GM18499 (cell line): ENCODE measurements at regions not wholly inside any gene's neighbourhood (a gene's known extent, or its start where the extent isn't known, plus 50 kb on each side); places are given as distances from the start of the nearest gene placed in this dataset.

Experiments
- ATAC-seq: cut with Tn5 transposase; IDR thresholded peaks from one replicate; pipeline ENCODE4 v1.9.1; 2021; ENCODE audit warnings: moderate number of reproducible peaks; ENCODE audit not compliant: insufficient read depth, unreplicated experiment

DNA sequence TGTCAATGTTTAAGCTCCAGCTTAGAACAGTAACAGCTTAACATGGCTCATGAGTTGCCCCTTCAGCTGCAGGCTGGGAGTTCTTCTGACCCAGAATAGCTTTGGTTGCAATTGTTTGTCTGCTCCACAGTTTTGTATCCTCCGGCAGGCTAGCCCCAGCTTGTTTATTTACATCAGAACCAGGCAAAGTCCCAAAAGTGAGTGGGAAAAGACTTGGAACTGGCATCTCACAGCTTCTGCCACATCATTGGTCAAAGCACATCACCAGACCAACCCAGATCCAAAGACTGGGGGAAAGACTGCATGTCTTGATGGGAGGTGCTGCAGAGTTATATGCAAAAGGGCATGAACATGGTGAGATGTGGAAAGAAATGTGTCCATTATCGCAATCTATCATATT lies 231.2 kb upstream of the CPEB2 start:
- no peak for ATAC-seq

DNA sequence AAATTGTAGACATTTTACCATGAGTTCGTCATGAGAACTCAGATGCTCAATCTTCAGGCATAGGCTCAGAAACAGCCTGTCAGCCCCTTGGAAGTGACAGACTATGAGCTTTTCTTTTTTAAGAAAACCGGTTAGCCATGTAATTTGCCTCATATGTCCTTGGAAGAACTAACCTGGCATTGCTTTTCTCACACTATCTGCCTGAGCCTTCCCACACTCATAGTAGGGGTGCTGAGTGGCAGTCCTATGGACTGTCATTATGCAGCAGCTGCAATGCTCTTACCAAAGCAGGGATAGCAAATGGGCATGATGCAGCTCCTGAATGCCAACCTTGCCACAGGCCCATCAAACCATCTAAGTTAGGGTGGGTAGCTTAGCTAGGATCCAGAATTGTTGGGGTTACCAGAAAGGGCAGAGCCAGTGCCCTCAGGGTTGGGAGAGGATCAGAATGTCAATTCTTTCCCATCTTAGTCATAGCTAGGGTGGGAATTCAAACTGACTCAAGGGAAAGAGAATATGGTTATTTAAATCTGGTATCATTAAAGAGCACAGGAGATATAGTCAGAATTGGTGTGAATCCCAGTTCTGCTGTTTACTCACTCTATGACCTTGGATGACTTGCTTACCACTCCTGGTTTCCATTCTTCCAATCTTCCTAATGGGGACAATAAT lies 230.6 kb upstream of the CPEB2 start:
- no peak for ATAC-seq

DNA sequence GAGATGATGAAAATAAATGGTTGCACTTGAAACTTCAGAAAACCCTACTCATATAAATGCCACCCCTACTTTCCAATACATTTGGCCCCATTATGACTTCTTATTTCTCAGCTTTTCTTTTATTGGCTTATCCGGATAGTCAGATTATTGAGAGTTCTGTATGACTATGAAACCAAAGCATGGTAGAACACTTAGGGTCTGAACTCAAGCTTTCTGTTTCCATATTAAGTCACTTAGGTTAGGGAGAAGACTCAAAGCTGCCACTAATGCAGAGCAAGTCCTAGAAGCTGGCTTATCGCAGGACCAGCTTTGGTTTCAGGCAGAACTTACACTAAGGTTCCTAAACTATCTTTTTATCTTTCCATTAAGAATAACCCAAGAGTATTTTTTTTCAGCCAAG lies 229.9 kb upstream of the CPEB2 start:
- ATAC-seq, result no peak

DNA sequence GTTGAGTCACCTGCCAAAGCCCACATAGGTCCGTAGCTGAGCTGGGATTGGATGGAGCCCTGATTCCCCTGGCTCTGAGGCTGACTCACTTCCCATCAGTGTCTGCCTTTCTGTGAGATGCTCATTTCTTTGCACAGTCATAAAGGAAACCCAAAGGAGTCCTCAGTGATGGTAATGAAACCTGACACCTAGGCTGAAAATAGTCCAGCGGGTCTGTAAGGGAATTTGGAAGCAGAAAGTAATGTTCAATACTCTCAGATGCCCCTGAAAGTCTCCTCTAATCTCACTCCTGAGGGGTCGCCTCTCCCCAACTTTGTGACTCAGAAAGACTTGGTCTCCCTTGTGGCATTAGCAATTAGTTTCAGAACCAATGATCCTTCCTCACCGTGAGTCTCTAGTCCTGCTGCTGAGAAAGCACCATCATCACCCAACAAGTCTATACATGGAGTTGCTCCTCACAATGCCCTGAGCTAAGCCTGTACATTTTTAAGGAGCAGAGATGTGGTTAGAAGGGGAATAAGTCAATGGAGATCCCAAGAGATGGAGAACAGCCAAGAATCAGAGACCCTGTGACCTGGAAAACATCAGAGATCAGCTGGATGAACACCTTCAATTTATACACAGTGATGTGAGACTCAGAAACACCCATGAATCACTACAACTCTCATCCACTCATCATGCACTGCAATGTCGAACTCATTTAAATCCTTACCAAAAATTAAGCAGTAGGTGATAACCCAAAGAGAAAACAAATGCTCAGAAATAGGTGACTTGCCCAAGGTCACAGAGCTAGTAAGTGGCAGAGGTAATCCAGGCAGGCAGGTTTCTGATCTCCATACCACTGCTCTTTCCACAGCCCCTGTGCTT lies 219.0 kb upstream of the CPEB2 start:
- peak; percentile 98 for ATAC-seq

DNA sequence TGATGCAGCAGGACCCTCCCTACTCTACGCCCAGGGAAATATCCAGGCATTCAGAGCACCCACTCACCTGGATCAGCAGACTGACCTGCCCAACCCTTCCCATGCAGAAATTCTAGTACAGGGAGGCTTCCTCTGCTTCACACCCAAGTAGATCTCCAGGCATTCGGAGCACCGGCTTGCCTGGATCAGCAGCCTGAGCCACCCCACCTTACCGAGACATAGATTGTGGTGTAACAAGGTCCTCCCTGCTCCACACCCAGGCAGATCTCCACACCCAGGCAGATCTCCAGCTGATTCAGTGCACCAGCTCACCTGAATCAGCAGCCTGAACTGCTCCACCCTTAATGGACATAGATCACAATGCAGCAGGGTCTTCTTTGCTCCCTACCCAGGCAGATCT lies 215.1 kb upstream of the CPEB2 start:
- no peak for ATAC-seq

DNA sequence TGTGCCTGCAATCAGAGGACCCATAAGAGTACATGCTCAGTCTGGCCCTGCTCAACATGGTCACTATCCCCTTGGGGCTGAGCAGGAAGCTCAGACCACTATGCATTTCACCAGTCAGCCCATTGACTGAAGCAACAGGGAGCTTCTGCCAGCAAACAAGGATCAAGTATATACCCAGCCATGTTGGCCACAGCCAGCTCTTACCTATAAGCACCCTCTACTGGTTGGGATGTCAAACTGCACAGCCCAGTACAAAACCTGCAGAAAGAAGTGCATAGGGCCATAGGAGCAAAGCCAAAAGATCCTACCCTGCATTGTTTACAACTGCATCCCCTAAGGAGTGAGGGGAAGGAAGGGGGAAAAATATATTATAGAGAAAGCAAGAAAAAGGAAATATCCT lies 214.4 kb upstream of the CPEB2 start:
- no peak for ATAC-seq

DNA sequence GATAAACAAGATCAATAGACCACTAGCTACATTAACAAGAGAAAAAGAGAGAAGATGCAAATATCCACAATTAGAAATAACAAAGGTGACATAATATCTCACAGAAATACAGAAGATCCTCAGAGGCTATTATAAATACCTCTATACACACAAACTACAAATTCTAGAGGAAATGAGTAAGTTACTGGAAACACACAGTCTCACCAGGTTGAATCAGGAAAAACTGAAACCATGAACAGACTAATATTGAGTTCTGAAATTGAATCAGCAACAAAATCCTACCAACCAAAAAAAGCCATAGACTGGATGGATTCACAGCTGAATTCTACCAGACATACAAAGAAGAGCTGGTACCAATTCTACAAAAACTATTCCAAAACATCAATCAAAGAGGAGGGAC lies 211.8 kb upstream of the CPEB2 start:
- ATAC-seq, result no peak

DNA sequence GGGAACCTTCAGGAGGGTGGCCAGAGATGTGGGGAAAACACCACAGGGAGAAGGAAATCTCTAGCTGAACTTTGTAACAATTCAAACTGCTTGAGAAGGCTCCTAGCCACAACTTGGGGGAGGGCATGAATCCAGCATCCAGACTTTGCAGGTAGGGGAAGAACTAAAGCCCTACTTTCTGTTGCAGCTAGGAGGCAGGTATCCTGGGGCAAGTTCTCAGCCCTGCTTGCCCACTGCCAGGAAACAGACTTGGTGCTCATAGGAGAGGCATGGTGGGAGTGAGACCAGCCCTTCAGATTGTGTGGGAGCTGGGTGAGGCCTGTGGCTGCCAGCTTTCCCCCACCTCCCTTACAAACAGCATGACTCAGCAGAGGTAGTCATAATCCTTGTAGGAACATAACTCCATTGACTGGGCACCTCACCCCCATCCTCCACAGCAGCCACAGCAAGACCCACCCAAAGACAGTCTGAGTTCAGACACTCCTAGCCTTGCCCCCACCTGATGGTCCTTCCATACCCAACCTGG lies 209.5 kb upstream of the CPEB2 start:
- no peak for ATAC-seq

DNA sequence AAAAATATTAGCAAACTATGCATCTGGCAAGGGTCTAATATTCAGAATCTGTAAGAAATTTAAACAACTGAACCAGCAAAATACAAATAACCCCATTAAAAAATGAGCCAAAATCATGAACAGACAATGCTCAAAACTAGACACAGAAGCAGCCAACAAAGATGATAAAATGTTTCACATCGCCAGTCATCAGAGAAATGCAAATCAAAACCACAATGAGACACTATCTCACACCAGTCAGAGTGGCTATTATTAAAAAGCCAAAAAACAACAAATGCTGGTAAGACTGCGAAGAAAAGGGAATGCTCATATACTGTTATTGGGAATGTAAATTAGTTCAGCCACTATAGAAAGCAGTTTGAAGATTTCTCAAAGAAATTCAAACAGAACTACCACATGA lies 201.3 kb upstream of the CPEB2 start:
- ATAC-seq, result peak; percentile 64

DNA sequence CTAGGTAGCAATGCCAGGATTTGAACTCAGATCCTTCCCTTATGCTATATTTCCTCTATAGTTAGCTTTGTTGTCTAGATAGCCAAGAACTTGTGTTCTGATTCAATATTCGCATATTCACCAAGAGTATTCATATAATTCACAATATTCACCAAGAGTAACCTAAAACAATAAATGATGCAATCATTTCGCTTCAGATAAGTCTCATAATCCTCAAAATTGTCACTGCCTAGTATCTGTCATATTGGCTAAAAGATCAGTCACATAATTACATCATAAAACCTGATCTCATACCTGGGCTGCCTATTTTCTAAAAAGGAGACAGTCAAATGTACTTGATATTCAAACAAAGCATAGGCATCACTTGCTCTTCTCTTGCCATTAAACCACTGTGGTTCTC lies 199.7 kb upstream of the CPEB2 start:
- ATAC-seq, result no peak

DNA sequence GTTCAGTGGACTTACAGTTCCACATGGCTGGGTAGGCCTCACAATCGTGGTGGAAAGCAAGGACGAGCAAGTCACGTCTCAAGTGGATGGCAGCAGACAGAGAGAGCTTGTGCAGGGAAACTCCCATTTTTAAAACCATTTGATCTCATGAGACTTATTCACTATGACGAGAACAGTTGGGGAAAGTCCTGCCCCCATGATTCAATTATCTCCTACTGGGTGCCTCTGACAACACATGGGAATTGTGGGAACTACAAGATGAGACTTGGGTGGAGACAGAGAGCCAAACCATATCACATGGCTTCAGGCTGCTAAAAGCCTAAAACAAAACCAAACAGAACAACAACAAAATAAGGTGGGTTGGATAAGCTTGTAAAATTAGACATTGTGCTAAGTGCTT lies 194.4 kb upstream of the CPEB2 start:
- ATAC-seq, result no peak

DNA sequence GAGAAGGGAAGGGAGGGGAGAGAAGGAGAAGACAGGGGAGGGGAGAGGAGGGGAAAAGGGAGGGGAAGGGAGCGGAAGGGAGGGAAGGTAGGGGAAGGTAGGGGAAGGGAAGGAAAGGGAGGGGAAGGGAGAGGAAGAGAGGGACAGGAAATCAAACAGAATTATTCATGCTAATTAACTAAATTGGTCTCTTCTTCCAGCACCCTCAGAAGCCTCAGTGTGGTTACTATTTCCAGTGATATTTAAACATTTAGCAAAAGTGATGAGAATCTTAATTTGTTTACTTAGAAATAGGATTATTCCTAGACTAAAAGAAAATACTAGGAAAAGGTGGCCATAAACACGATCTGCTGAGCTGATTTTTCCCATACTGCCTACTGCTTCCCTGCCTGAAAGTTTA lies 193.1 kb upstream of the CPEB2 start:
- ATAC-seq, result no peak

DNA sequence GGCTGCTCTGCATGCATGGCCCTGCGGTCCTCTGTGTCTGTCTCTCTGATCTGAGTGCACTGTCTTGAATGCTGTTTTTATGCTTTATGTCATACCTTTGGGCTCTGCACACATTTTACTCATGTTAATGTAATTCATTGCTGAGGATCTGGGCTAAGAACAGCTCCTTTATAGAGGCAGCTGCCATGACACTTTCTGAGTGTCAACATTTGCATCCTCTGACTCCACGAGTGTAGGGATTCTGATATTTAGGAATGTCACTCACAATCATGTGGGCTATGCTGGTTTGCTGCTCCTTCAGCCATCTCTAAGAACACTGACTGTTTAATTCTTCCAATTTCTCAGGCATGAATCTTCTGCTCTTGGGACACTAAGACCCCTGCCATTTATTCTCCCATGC lies 192.2 kb upstream of the CPEB2 start:
- ATAC-seq, result no peak

DNA sequence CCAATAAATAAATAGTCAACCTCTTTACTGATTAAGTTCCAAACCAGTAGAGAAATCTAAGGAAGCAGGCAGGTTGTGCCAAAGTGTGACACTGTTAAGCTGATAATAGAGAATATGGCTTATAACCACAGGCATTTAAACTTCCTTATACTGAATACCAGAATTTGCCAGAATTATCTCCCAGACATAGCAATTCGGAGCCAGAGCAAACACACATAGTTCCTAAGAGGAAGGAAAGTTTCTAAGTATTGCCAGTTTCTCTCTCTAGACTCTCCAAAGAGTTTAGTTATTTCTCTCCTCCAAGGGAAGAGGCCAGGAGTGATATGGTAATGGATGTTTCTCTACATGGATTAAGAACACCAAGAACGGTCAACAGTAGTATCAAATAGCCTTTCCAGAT lies 191.7 kb upstream of the CPEB2 start:
- no peak for ATAC-seq

DNA sequence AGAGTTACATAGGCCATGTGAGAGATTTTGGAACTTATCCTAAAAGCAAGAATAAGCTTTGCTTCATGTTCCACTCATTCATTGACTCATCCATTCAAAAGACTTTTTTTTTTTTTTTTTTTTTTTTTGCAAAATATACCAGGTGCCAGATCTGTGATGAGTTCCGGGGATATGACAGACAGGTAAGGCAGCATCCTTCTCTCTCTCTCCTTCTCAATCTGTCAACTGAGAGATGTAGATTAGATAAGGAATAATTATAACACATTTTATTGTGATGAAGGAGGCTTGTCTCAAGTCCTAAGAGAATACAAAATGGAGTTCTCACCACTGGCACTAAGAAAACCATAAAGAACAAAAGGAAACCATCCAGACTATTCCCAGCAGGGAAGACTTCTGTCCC lies 190.2 kb upstream of the CPEB2 start:
- no peak for ATAC-seq

DNA sequence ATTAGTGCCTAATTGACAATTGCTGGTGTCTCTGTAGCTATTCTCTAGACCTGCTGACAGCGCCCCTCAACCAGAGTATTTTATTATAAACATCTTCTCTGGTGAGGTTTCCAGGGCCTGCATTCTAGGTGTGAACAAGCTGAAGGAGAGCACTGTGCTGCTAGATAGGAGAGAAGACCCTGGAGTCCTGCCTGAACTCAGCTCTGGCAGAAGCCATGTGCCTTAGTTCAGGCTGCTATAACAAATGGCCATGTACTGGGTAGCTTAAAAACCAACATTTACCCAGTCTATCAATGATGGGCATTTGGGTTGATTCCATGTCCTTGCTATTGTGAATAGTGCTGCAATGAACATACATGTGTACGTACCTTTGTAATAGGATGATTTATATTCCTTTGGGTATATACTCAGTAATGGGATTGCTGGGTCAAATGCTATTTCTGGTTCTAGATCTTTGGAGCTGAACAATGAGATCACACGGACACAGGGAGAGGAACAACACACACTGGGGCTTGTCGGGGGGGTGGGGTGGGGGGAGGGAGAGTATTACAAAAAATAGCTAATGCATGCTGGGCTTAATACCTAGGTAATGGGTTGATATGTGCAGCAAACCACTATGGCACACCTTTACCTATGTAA lies 185.5 kb upstream of the CPEB2 start:
- ATAC-seq, result no peak

DNA sequence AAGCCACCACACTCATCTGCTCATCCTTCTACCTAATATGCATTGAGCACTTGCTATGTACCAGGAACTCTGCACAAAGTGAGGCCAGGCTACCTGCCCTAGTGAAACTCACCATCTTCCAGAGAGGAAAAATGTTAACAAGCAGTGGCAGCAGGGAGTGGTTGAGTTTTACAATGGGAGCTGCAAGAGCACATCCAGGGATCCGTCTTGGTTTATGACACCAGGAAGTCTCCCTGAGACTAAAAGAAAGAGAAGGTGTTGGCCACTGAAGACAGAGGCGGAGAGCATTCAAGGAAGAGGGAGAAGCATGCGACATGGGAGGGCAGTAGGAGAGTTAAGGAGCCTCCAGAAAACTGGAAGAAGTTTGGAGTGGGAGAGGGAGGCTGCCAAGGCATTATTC lies 178.1 kb upstream of the CPEB2 start:
- no peak for ATAC-seq

DNA sequence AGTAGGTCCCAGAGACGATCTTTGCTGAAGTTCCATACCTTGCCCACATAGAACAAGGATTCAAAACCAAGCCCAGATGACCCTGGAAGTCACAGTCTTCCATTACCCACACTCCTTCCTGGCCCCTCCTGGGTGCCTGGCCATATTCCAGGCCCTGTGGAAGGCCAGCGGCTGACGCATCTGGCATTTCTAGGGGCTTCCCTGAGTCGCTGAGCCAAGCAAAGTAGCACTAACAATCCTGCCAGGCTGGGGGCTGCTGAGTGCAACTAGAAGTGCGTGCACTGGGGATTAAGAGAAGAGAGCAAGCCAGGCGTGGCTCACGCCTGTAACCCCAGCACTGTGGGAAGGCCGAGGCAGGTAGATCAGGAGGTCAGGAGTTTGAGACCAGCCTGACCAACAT lies 175.2 kb upstream of the CPEB2 start:
- no peak for ATAC-seq

DNA sequence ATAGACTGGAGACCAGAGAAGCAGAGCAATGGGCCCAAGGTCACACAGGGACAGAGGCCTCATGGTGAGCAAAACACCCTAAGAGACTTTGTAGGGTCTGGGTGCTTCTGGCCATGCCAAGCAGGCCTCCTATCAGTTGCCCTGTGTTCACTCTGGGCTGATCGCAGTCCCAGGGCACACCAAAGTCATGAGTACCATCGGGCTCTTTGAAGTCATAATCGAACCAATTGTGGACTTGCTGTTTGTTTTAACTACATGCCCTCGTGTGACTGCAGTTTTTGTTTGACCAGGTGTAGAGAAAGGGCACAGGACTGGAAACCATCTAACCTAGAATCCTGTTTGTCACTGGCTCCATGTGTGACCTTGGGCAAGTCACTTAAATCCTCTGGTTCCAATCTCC lies 172.5 kb upstream of the CPEB2 start:
- no peak for ATAC-seq

DNA sequence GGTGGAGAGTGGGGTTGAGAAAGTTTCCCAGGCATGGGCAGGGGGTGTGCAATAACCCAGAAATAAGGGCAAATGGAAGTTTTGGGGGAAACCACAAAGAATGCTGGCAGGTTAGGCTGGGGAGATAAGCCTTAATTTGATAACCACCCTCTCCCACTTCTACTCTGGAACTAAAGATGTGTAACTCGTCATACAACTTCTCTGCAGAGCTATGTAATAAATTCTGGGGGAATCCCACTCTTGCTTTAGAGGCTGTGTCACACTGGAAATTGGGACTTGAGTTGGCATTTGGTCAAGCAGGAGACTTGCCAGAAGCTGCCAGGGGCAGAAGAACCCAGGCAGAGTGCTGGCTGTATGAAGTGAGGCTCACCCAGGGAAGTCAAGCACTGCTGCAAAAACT lies 170.9 kb upstream of the CPEB2 start:
- ATAC-seq, result no peak

DNA sequence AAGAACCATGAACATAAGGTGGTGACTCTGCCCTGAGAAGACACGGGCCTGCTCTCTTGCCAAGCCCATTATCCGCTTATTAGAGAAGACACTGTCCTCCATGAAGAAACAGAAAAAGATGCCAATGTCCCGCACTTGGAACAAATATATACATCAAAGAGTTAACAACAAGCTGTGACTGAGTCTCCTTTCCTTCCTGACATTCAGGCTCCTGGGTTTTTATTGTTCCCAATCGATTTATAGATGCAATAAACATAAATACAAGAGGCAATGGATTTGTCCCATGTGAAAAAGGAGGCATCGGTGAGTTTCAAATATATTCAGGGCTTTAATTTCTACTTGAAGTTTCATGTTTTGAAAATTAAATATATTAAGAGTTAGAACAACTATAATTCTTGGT lies 169.2 kb upstream of the CPEB2 start:
- no peak for ATAC-seq
